ENCODE measurements at regions not wholly inside any gene's neighbourhood (a gene's known extent, or its start where the extent isn't known, plus 50 kb on each side); places are given as distances from the start of the nearest gene placed in this dataset.

DNA sequence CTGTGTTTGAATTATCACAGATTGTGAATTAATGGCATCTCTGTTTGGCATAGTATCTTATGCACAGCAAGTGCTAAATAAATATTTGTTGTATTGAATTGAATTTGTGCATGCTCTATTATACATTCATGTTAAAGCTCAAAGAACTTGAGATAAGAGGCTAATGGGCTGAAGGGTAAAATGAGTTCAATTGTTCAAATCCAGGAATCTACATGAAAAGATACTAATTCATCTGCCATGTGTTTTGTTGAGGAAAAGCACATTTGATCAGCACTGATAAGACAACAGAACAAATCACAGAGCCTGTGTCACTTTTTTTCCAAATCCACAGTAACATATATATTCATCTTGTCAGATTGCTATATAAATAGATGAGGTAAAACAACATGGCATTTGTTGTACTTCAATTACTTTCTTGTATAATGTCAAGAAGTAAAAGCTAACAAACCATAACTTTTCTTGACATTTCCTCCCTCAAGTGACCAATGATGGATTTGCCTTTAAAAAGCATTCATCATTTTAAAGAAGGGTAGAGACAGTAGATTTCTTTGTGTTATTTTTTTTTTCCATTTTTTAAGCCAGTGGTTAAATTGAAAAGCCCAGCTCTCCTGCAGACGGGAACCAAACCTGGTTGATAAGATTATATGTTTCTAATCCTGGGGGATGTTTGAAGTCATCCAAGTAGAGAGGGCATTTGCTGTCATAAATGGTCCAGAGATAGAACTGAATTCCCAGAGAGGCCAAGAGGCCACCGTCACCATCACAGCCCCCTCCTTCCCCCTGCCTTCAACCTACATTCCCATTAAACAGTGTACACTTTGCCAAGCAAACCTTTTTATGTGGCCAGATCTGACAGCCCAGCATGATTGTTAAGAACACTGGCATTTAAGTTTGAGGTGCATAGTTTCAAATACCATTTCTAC is 123.0 kb downstream of the CHD9NB start:
- TF ChIP-seq CTCF (CRISPR knock-in tag; IDR thresholded peaks at IDR 0.05) (no peak), KDM1A (CRISPR knock-in tag; IDR thresholded peaks at IDR 0.05) (no peak), ZNF143 (CRISPR knock-in tag; IDR thresholded peaks at IDR 0.05) (no peak), RERE (CRISPR knock-in tag; IDR thresholded peaks at IDR 0.05; ENCODE audit: low read depth) (no peak), SP1 (IDR thresholded peaks at IDR 0.05) (no peak), SP1 (CRISPR knock-in tag; IDR thresholded peaks at IDR 0.05) (no peak), MAFK (conservative IDR thresholded peaks at IDR 0.05 in 1 of 2, IDR thresholded peaks at IDR 0.05 in 1 of 2; ENCODE audit: low read length in 2 of 2) (no peak), TFE3 (CRISPR knock-in tag; IDR thresholded peaks at IDR 0.05) (no peak)
- TF ChIP-seq, protein P1, sequence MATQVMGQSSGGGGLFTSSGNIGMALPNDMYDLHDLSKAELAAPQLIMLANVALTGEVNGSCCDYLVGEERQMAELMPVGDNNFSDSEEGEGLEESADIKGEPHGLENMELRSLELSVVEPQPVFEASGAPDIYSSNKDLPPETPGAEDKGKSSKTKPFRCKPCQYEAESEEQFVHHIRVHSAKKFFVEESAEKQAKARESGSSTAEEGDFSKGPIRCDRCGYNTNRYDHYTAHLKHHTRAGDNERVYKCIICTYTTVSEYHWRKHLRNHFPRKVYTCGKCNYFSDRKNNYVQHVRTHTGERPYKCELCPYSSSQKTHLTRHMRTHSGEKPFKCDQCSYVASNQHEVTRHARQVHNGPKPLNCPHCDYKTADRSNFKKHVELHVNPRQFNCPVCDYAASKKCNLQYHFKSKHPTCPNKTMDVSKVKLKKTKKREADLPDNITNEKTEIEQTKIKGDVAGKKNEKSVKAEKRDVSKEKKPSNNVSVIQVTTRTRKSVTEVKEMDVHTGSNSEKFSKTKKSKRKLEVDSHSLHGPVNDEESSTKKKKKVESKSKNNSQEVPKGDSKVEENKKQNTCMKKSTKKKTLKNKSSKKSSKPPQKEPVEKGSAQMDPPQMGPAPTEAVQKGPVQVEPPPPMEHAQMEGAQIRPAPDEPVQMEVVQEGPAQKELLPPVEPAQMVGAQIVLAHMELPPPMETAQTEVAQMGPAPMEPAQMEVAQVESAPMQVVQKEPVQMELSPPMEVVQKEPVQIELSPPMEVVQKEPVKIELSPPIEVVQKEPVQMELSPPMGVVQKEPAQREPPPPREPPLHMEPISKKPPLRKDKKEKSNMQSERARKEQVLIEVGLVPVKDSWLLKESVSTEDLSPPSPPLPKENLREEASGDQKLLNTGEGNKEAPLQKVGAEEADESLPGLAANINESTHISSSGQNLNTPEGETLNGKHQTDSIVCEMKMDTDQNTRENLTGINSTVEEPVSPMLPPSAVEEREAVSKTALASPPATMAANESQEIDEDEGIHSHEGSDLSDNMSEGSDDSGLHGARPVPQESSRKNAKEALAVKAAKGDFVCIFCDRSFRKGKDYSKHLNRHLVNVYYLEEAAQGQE (IDR thresholded peaks at IDR 0.05; ENCODE audit: borderline replicate concordance in 1 of 2, low read depth in 1 of 2, low read length in 2 of 2) = no peak
